RWPE1 (cell line): ENCODE measurements at regions not wholly inside any gene's neighbourhood (a gene's known extent, or its start where the extent isn't known, plus 50 kb on each side); places are given as distances from the start of the nearest gene placed in this dataset.
"Not testable (repeated sequence)": the region's sequence is repeated elsewhere in the genome, so short reads cannot be mapped to it uniquely, and the experiment has no call there.

Experiments used
- CTCF ChIA-PET: fragments of 350-600 bp; sonication (Branson Sonifier 250); formaldehyde crosslinking; extraction: SDS; loops from one replicate; lab custom pipeline; 2021; lab: Yijun Ruan, JAX
- POLR2A ChIA-PET: fragments of 400-600 bp; formaldehyde crosslinking; extraction: SDS; loops from one replicate; lab custom pipeline; 2020; ENCODE audit warnings: antibody characterized with exemption; ENCODE audit not compliant: low non-redundant PET; lab: Yijun Ruan, JAX
- DNase-seq: peaks from one replicate; pipeline ENCODE4 v3.0.0; 2012; ENCODE audit warnings: low spot score
- H3K27ac ChIP-seq: fragments of 450-650 bp; 2 replicates; pipeline ENCODE4 v1.5.1; 2017
- CTCF ChIP-seq: fragments of 450-650 bp; conservative IDR thresholded peaks from 2 replicates; pipeline ENCODE4 v1.5.1; 2017; ENCODE audit warnings: low read depth, mild to moderate bottlenecking

- H3K27ac ChIP-seq: no peak overlapping the region
- DNase-seq: no peak
- no peak for TF ChIP-seq CTCF
- ChIA-PET POLR2A (no interaction called here), CTCF (no interaction called here)
Measured at GRCh38 chr10:33477291-33478088, 143.0 kb upstream of the NRP1 start.

GRCh38 chr10:33476757-33477273, 142.3 kb upstream of the NRP1 start:
- no peak for DNase-seq
- ChIA-PET CTCF (no interaction called here), POLR2A (no interaction called here)
- no peak overlapping the region for H3K27ac ChIP-seq
- TF ChIP-seq CTCF: no peak

- DNase-seq: no peak
- ChIA-PET POLR2A (no interaction called here), CTCF (no interaction called here)
- TF ChIP-seq CTCF: no peak
- no peak overlapping the region for H3K27ac ChIP-seq
Measured at GRCh38 chr10:33473688-33474087, 139.2 kb upstream of the NRP1 start.

- POLR2A ChIA-PET, CTCF ChIA-PET, DNase-seq, H3K27ac ChIP-seq: not testable (repeated sequence)
Measured at GRCh38 chr10:33468006-33468405, 133.5 kb upstream of the NRP1 start.

- no peak for TF ChIP-seq CTCF
- H3K27ac ChIP-seq: no peak overlapping the region
- ChIA-PET CTCF (no interaction called here), POLR2A (no interaction called here)
- no peak for DNase-seq
Measured at GRCh38 chr10:33465747-33466146, 131.3 kb upstream of the NRP1 start.

- CTCF ChIA-PET: interaction anchor here (0.6 kb wide), 1 partner anchor 127 kb away, joined by 3 read pairs; no protein-coding TSS in a partner anchor
- DNase-seq: no peak
- POLR2A ChIA-PET: no interaction called here
- no peak overlapping the region for H3K27ac ChIP-seq
- no peak for TF ChIP-seq CTCF
Measured at GRCh38 chr10:33463011-33463410, 128.5 kb upstream of the NRP1 start.

GRCh38 chr10:33461295-33461640, 126.8 kb upstream of the NRP1 start:
- CTCF ChIA-PET: interaction anchor here (0.6 kb wide), 2 partner anchors 680 to 1147 kb away, joined by 3 to 5 read pairs; no protein-coding TSS in a partner anchor
- POLR2A ChIA-PET: no interaction called here
- no peak for TF ChIP-seq CTCF
- no peak for DNase-seq
- H3K27ac ChIP-seq: no peak overlapping the region
